KMS-11 (cell line): ENCODE measurements at regions not wholly inside any gene's neighbourhood (a gene's known extent, or its start where the extent isn't known, plus 50 kb on each side); places are given as distances from the start of the nearest gene placed in this dataset.

Experiments
- H2AFZ ChIP-seq: fragments of 200-600 bp; sonication (generic); 2 replicates; pipeline ENCODE4 v1.6.1; 2016; ENCODE audit warnings: antibody characterized with exemption, mixed run types, low read depth
- H3K27ac ChIP-seq: fragments of 200-600 bp; sonication (generic); 2 replicates; pipeline ENCODE4 v1.6.1; 2016; ENCODE audit warnings: mild to moderate bottlenecking, mixed run types
- H3K27me3 ChIP-seq: fragments of 200-600 bp; sonication (generic); 2 replicates; pipeline ENCODE4 v1.6.1; 2017; ENCODE audit warnings: mild to moderate bottlenecking, low read depth, mixed run types, moderate library complexity; ENCODE audit not compliant: insufficient read depth
- H3K36me3 ChIP-seq: fragments of 200-600 bp; sonication (generic); 2 replicates; pipeline ENCODE4 v1.6.1; 2017; ENCODE audit warnings: mild to moderate bottlenecking, mixed run types; ENCODE audit not compliant: insufficient read depth
- H3K4me1 ChIP-seq: fragments of 200-600 bp; sonication (generic); 2 replicates; pipeline ENCODE4 v1.6.1; 2016; ENCODE audit warnings: mild to moderate bottlenecking, low read depth, mixed run types; ENCODE audit not compliant: poor library complexity, severe bottlenecking
- H3K4me2 ChIP-seq: fragments of 200-600 bp; sonication (generic); 2 replicates; pipeline ENCODE4 v1.7.0; 2016; ENCODE audit warnings: mild to moderate bottlenecking, mixed run types
- H3K4me3 ChIP-seq: fragments of 200-600 bp; sonication (generic); IDR thresholded peaks from 2 replicates; pipeline ENCODE4 v1.6.1; 2017; ENCODE audit warnings: low read depth, low read length, mixed read lengths; ENCODE audit not compliant: insufficient read depth
- H3K79me2 ChIP-seq: fragments of 200-600 bp; sonication (generic); 2 replicates; pipeline ENCODE4 v1.6.1; 2016; ENCODE audit warnings: low read depth, mixed run types; ENCODE audit not compliant: insufficient read depth
- H3K9ac ChIP-seq: fragments of 200-600 bp; sonication (generic); 2 replicates; pipeline ENCODE4 v1.6.1; 2016; ENCODE audit warnings: mild to moderate bottlenecking, mixed run types
- H4K20me1 ChIP-seq: fragments of 200-600 bp; sonication (generic); 2 replicates; pipeline ENCODE4 v1.6.1; 2016; ENCODE audit warnings: mild to moderate bottlenecking, mixed run types; ENCODE audit not compliant: insufficient read depth
- TF ChIP-seq, protein P1 (sequence below): fragments of 200-600 bp; sonication (generic); conservative IDR thresholded peaks from 2 replicates; pipeline ENCODE4 v1.6.1; 2017; ENCODE audit warnings: low read depth, mild to moderate bottlenecking, antibody characterized with exemption, low read length, moderate library complexity, mixed read lengths

DNA sequence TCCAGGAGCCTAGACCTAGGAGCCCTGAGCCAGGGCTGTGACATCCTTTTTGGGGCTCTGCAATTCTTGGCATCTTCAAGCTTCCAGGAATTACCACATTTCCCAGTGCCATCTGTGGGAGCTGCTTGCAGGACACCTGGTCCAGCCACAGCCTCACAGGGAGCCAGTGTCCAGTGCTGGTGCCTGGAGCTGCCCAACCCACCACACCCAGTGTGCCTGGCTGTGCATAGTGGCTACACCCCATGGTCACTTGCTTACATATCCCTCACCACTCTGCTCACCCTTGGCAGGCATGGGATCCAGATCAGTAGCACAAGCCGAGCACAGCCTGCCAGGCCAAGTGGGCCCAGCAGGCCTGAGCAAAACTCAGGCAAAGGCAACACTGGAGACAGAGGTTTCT is 2151.4 kb upstream of the PCDH20 start:
- H2AFZ ChIP-seq, result no peak overlapping the region
- no peaks in the 10 kb centered on the region for H4K20me1 ChIP-seq
- no peak overlapping the region for H3K27ac ChIP-seq
- no peak overlapping the region for H3K9ac ChIP-seq
- no peaks in the 10 kb centered on the region for H3K36me3 ChIP-seq
- TF ChIP-seq, protein P1, sequence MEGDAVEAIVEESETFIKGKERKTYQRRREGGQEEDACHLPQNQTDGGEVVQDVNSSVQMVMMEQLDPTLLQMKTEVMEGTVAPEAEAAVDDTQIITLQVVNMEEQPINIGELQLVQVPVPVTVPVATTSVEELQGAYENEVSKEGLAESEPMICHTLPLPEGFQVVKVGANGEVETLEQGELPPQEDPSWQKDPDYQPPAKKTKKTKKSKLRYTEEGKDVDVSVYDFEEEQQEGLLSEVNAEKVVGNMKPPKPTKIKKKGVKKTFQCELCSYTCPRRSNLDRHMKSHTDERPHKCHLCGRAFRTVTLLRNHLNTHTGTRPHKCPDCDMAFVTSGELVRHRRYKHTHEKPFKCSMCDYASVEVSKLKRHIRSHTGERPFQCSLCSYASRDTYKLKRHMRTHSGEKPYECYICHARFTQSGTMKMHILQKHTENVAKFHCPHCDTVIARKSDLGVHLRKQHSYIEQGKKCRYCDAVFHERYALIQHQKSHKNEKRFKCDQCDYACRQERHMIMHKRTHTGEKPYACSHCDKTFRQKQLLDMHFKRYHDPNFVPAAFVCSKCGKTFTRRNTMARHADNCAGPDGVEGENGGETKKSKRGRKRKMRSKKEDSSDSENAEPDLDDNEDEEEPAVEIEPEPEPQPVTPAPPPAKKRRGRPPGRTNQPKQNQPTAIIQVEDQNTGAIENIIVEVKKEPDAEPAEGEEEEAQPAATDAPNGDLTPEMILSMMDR, result no peak
- H3K4me2 ChIP-seq, result no peak overlapping the region
- no peak overlapping the region for H3K4me3 ChIP-seq
- no peaks in the 10 kb centered on the region for H3K79me2 ChIP-seq
- no peaks in the 10 kb centered on the region for H3K4me1 ChIP-seq
- H3K27me3 ChIP-seq, result no peaks in the 10 kb centered on the region

DNA sequence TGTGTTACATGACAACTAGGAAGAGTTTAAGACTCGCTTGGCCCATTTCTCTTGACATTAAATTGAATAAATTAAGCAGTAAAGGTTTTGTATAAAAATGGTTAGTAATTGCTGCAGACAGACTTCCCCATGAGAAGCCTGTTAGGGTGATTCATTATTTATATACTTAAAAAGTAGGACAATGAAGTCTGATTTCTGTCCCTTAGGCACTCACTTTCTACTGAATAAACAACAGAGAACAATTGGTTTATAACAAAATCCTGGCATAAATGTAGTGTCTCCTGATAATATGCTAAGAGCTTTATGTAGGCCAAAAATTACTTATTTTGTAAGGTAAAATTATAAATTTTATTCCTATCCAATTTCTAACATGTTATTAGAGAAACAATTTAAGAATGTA is 2138.5 kb upstream of the PCDH20 start:
- no peaks in the 10 kb centered on the region for H4K20me1 ChIP-seq
- H3K4me2 ChIP-seq, result no peak overlapping the region
- no peaks in the 10 kb centered on the region for H3K4me1 ChIP-seq
- H3K36me3 ChIP-seq, result no peaks in the 10 kb centered on the region
- H3K4me3 ChIP-seq, result no peak overlapping the region
- no peaks in the 10 kb centered on the region for H3K79me2 ChIP-seq
- no peaks in the 10 kb centered on the region for H3K27me3 ChIP-seq
- no peak overlapping the region for H3K27ac ChIP-seq
- TF ChIP-seq, protein P1, result no peak
- H3K9ac ChIP-seq, result no peak overlapping the region
- H2AFZ ChIP-seq, result no peak overlapping the region

DNA sequence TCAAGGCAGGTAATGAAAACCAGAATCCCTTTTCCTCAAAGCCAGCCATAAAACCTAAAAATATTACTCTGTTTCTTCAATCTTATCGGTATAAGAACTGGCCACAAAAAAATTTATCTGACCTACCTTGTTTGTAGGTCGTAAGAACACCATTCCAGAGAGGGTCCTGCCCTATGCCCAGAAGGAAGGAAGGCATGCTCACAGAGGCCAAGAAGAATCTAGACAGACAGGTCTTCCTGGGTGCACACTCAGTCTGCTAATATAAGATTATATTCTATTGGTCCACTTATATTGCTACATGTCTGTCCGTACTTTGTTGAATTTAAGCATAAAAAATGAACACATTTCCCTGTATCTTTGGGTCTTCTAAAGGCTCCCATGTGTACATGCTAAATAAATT is 2136.1 kb upstream of the PCDH20 start:
- H3K27me3 ChIP-seq, result no peaks in the 10 kb centered on the region
- H3K36me3 ChIP-seq, result no peaks in the 10 kb centered on the region

DNA sequence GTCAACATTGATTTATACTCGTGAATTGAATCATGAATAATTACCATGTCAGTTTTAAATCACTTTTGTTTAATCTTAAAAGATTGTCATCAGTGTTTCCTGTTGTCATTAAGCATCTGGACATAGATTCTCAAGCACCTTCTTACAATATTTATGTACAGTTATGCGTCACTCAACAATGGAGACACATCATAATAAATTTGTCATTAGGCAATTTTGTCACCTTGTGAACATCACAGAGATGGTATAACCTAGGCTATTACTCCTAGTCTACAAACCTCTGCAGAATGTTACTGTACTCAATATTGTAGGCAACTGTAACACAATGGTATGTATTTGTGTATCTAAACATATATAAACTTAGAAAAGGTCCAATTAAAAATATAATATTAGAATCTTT is 2130.9 kb upstream of the PCDH20 start:
- H3K27me3 ChIP-seq, result no peaks in the 10 kb centered on the region
- H3K9ac ChIP-seq, result no peak overlapping the region
- H3K4me3 ChIP-seq, result no peak overlapping the region
- H2AFZ ChIP-seq, result no peak overlapping the region
- no peak overlapping the region for H3K27ac ChIP-seq
- H3K4me2 ChIP-seq, result no peak overlapping the region
- TF ChIP-seq, protein P1, result no peak
- H4K20me1 ChIP-seq, result no peaks in the 10 kb centered on the region
- H3K4me1 ChIP-seq, result no peaks in the 10 kb centered on the region
- no peaks in the 10 kb centered on the region for H3K36me3 ChIP-seq
- no peaks in the 10 kb centered on the region for H3K79me2 ChIP-seq

More for the DNA sequence above, 2136.1 kb upstream of the PCDH20 start:
- Histone ChIP-seq H2AFZ (no peak overlapping the region), H3K27ac (no peak overlapping the region), H4K20me1 (no peaks in the 10 kb centered on the region), H3K4me2 (no peak overlapping the region), H3K9ac (no peak overlapping the region), H3K4me3 (no peak overlapping the region), H3K4me1 (no peaks in the 10 kb centered on the region), H3K79me2 (no peaks in the 10 kb centered on the region)
- TF ChIP-seq, protein P1, result no peak
